Activated T-helper 2 cell treated with anti-CD3 and anti-CD28 coated beads, Interferon-gamma antibody, Interleukin-2, Interleukin-4, amounts not matched to agents 10 μg/mL and 5 μg/mL and 100 μg/mL, durations not matched to agents 14 hours and 24 hours and 36 hours (primary cell): ENCODE measurements at regions not wholly inside any gene's neighbourhood (a gene's known extent, or its start where the extent isn't known, plus 50 kb on each side); places are given as distances from the start of the nearest gene placed in this dataset.
"Not testable (repeated sequence)": the region's sequence is repeated elsewhere in the genome, so short reads cannot be mapped to it uniquely, and the experiment has no call there.

Experiments
- DNase-seq: peaks from one replicate; pipeline ENCODE4 v3.0.0; 2021; ENCODE audit warnings: low spot score
- H3K27ac Mint-ChIP-seq: one replicate; pipeline ENCODE4 v1.8.0; 2021; ENCODE audit warnings: mixed read lengths
- H3K27me3 Mint-ChIP-seq: one replicate; pipeline ENCODE4 v1.8.0; 2021; ENCODE audit warnings: low read depth, mixed read lengths
- H3K36me3 Mint-ChIP-seq: one replicate; pipeline ENCODE4 v1.8.0; 2021; ENCODE audit warnings: low read depth, mixed read lengths
- H3K4me1 Mint-ChIP-seq: one replicate; pipeline ENCODE4 v1.8.0; 2021; ENCODE audit warnings: low read depth, mixed read lengths
- H3K4me3 Mint-ChIP-seq: one replicate; pipeline ENCODE4 v1.8.0; 2021; ENCODE audit warnings: low read depth, mild to moderate bottlenecking, moderate library complexity, mixed read lengths
- H3K9me3 Mint-ChIP-seq: one replicate; pipeline ENCODE4 v1.8.0; 2021; ENCODE audit warnings: mixed read lengths
- intact Hi-C: fragments of 100-400 bp; cut with micrococcal nuclease; formaldehyde crosslinking; loops from one replicate; pipeline ENCODE4 v1.15.1; 2023

DNA sequence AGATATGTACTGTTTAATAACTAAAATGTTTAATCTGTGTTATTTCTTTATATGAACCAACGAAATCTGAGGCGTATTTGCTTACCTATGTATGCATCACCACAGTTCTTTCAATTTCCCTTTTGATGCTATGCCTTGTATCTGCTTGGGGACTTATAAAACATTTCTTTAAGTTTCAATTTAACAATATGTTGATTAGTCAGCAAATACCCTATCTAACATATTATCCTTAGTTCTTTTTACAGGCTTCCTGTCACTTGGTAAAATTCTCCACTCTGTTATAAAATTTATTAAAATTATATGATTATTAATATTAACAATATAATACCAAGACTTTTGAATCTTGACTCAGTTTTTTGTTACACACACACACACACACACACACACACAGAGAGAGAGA lies 174.3 kb downstream of the CPS1 start:
- no peak overlapping the region for H3K4me3 Mint-ChIP-seq
- H3K4me1 Mint-ChIP-seq: no peaks in the 10 kb centered on the region
- H3K36me3 Mint-ChIP-seq: no peaks in the 10 kb centered on the region
- no peaks in the 10 kb centered on the region for H3K27me3 Mint-ChIP-seq
- no peaks in the 10 kb centered on the region for H3K9me3 Mint-ChIP-seq
- intact Hi-C loops: no loop called here
- DNase-seq: no peak
- no peak overlapping the region for H3K27ac Mint-ChIP-seq

GRCh38 chr2:210746826-210747225 lies 190.4 kb downstream of the CPS1 start:
- H3K27ac Mint-ChIP-seq, H3K4me3 Mint-ChIP-seq, H3K9me3 Mint-ChIP-seq, DNase-seq, H3K36me3 Mint-ChIP-seq, intact Hi-C loops, H3K4me1 Mint-ChIP-seq, H3K27me3 Mint-ChIP-seq: not testable (repeated sequence)

GRCh38 chr2:210752532-210752931 lies 196.1 kb downstream of the CPS1 start:
- no peaks in the 10 kb centered on the region for H3K36me3 Mint-ChIP-seq

DNA sequence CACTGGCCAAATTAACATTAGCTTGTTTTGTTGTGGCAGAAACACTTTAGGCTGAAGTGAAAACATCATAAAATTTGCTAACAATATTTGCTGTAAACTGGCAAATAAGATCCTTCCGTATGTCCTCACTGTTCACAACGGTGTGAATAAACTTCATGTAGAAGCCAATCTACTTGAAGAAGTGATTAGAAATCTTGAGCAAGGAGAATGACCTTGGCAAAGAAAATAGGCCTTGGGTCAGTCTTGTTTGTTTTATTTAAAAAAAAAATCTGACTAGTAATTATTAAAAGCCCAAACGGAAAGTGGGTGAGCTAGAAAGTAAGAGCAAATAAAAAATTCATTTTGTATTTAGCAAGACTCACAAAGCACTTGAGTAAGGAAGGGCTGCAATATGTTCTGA lies 197.0 kb downstream of the CPS1 start:
- no peaks in the 10 kb centered on the region for H3K9me3 Mint-ChIP-seq
- no peaks in the 10 kb centered on the region for H3K36me3 Mint-ChIP-seq
- no peak overlapping the region for H3K27ac Mint-ChIP-seq
- intact Hi-C loops: no loop called here
- DNase-seq: no peak
- H3K4me3 Mint-ChIP-seq: no peak overlapping the region
- no peaks in the 10 kb centered on the region for H3K4me1 Mint-ChIP-seq
- H3K27me3 Mint-ChIP-seq: no peaks in the 10 kb centered on the region

More at GRCh38 chr2:210752532-210752931, 196.1 kb downstream of the CPS1 start:
- no peak for DNase-seq
- Mint-ChIP-seq H3K27ac (no peak overlapping the region), H3K4me1 (no peaks in the 10 kb centered on the region), H3K4me3 (no peak overlapping the region), H3K9me3 (no peaks in the 10 kb centered on the region), H3K27me3 (no peaks in the 10 kb centered on the region)
- intact Hi-C loops: no loop called here

DNA sequence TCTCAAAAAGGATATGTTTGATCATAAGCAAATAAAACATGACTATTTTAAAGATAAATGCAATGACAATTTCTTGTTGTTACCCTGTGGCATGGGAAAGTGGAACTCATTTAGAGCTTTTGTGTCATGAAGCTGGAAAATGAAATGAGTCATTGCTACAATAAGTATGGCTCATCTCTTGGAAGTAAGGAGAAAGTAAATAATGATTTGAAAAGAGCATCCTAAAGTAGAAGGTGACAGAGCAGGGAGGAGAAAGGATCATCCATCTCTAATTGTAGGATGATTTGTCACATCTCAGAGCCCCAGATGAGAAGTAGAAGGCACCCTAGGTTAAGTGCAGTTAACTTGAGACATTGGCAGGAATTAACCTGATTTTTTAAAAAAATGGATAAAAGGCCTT lies 200.5 kb downstream of the CPS1 start:
- H3K9me3 Mint-ChIP-seq: no peaks in the 10 kb centered on the region
- no peak for DNase-seq
- H3K27ac Mint-ChIP-seq: no peak overlapping the region
- no peak overlapping the region for H3K4me3 Mint-ChIP-seq
- H3K36me3 Mint-ChIP-seq: no peaks in the 10 kb centered on the region
- H3K4me1 Mint-ChIP-seq: no peaks in the 10 kb centered on the region
- intact Hi-C loops: no loop called here
- H3K27me3 Mint-ChIP-seq: no peaks in the 10 kb centered on the region

- no peaks in the 10 kb centered on the region for H3K27me3 Mint-ChIP-seq
- no peaks in the 10 kb centered on the region for H3K9me3 Mint-ChIP-seq
- H3K4me1 Mint-ChIP-seq: no peaks in the 10 kb centered on the region
- no peaks in the 10 kb centered on the region for H3K36me3 Mint-ChIP-seq
- H3K4me3 Mint-ChIP-seq: no peak overlapping the region
- no peak for DNase-seq
- H3K27ac Mint-ChIP-seq: no peak overlapping the region
- intact Hi-C loops: no loop called here
Measured at GRCh38 chr2:210762604-210763588, 206.5 kb downstream of the CPS1 start.

- intact Hi-C loops: no loop called here
- no peaks in the 10 kb centered on the region for H3K27me3 Mint-ChIP-seq
- no peaks in the 10 kb centered on the region for H3K9me3 Mint-ChIP-seq
- no peak overlapping the region for H3K27ac Mint-ChIP-seq
- no peak for DNase-seq
- H3K4me1 Mint-ChIP-seq: no peaks in the 10 kb centered on the region
- no peaks in the 10 kb centered on the region for H3K36me3 Mint-ChIP-seq
- H3K4me3 Mint-ChIP-seq: no peak overlapping the region
Measured at GRCh38 chr2:210768329-210768910, 212.0 kb downstream of the CPS1 start.

DNA sequence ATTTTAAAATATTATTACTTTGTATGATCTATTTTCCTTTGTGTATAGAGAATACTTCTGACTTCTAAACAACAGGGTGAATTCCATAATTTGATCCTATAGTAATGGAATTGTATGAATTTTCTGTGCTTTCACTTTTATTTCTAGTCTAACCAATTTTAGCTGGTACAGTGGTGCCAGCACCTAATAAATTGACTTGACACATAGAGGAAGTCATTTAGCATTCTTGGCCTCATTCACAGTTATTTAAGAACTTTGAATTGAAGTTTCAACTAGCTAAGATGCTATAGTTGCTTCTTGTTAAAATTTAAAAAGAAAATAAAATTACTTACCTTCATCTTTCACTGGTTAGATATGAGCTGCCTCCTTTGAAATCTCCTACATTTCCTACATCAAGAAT lies 220.4 kb downstream of the CPS1 start:
- no peaks in the 10 kb centered on the region for H3K36me3 Mint-ChIP-seq
- no peaks in the 10 kb centered on the region for H3K9me3 Mint-ChIP-seq
- intact Hi-C loops: no loop called here
- H3K27me3 Mint-ChIP-seq: no peaks in the 10 kb centered on the region
- DNase-seq: no peak
- no peak overlapping the region for H3K4me3 Mint-ChIP-seq
- H3K4me1 Mint-ChIP-seq: no peaks in the 10 kb centered on the region
- H3K27ac Mint-ChIP-seq: no peak overlapping the region

DNA sequence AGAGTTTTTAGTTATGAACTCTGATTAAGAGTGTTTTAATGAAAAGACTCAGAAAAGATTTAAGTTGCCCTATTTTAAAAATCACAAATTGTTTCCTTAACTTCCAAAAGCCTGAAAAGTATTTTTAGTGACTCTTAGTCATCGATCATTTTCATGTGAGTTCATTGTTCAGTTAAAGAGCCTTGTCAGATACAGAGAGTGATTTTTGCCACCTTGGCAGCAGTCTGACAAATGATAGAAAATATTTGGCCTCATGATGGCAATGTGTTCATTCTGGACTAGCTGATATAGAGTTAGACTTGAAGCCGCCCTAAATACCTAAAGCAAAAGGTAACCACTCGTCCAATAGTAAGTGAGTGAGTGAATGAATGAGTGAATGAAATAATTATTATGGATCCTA lies 225.8 kb downstream of the CPS1 start:
- H3K4me1 Mint-ChIP-seq: no peaks in the 10 kb centered on the region
- no peaks in the 10 kb centered on the region for H3K27me3 Mint-ChIP-seq
- H3K36me3 Mint-ChIP-seq: no peaks in the 10 kb centered on the region
- no peaks in the 10 kb centered on the region for H3K9me3 Mint-ChIP-seq
- intact Hi-C loops: no loop called here
- DNase-seq: no peak
- H3K27ac Mint-ChIP-seq: no peak overlapping the region
- no peak overlapping the region for H3K4me3 Mint-ChIP-seq

GRCh38 chr2:210787831-210788230 lies 231.4 kb downstream of the CPS1 start:
- DNase-seq, H3K4me1 Mint-ChIP-seq, H3K27me3 Mint-ChIP-seq, H3K27ac Mint-ChIP-seq, intact Hi-C loops, H3K36me3 Mint-ChIP-seq, H3K4me3 Mint-ChIP-seq, H3K9me3 Mint-ChIP-seq: not testable (repeated sequence)

DNA sequence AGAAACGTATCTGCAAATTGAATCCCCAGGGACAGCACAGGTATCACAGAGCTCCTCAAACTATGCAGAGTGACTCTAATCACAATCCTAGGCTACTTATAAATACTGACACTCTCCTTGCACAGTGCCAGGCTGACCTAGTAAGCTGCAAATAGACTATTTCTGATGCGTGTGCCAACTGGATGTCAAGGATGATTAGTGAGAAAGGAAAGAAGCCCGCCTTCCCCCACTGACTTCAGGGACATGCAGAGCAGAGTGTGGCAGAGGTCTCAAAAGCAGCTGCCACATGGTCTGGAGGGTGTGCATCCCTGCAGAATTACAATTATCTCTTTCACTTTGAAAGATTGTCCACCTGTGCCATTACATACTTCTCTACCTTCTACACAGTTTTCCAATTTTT lies 235.6 kb downstream of the CPS1 start:
- intact Hi-C loops: no loop called here
- Mint-ChIP-seq H3K4me3 (no peak overlapping the region), H3K27me3 (no peaks in the 10 kb centered on the region), H3K27ac (no peak overlapping the region), H3K36me3 (no peaks in the 10 kb centered on the region), H3K4me1 (no peaks in the 10 kb centered on the region), H3K9me3 (no peaks in the 10 kb centered on the region)
- DNase-seq: no peak

DNA sequence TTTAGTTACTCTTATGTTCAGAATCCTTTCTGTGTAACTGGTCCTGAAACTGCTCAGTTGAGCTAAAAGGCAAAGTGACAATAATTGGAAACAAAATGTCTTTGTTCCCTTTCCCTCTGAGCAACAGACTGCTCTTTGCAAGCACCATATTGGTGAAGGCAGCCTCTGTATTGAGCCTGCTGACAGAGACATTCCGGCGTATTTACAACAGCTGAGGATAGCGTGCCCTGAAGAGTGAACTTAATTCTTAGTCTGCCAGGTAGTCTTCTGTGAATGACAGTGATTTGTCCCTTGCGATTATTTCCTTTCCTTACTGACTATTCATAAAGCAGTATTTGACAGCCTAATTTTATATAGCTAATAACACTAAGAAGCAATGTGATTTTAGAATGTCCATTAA lies 239.1 kb downstream of the CPS1 start:
- no peak overlapping the region for H3K27ac Mint-ChIP-seq
- no peak overlapping the region for H3K4me3 Mint-ChIP-seq
- no peak for DNase-seq
- intact Hi-C loops: no loop called here
- no peaks in the 10 kb centered on the region for H3K9me3 Mint-ChIP-seq
- no peaks in the 10 kb centered on the region for H3K4me1 Mint-ChIP-seq
- H3K27me3 Mint-ChIP-seq: no peaks in the 10 kb centered on the region
- no peaks in the 10 kb centered on the region for H3K36me3 Mint-ChIP-seq

GRCh38 chr2:210798180-210798579 lies 241.8 kb downstream of the CPS1 start:
- no peak for DNase-seq
- H3K9me3 Mint-ChIP-seq: no peaks in the 10 kb centered on the region
- no peak overlapping the region for H3K4me3 Mint-ChIP-seq
- H3K27me3 Mint-ChIP-seq: no peaks in the 10 kb centered on the region
- no peaks in the 10 kb centered on the region for H3K4me1 Mint-ChIP-seq
- intact Hi-C loops: no loop called here
- no peak overlapping the region for H3K27ac Mint-ChIP-seq
- no peaks in the 10 kb centered on the region for H3K36me3 Mint-ChIP-seq
